B cell (primary cell): ENCODE measurements at regions not wholly inside any gene's neighbourhood (a gene's known extent, or its start where the extent isn't known, plus 50 kb on each side); places are given as distances from the start of the nearest gene placed in this dataset.

Source experiments
- ATAC-seq: fragments of 200-7000 bp; cut with Tn5 transposase; one replicate; pipeline ENCODE4 v1.10.0; 2021; ENCODE audit warnings: low read depth, mild to moderate bottlenecking, moderate number of reproducible peaks, moderate library complexity
- CTCF ChIA-PET: fragments of 350-600 bp; sonication (Branson Sonifier 250); formaldehyde crosslinking; loops from one replicate; lab custom pipeline; 2021; ENCODE audit warnings: antibody characterized with exemption, inconsistent platforms; lab: Charles Lee
- POLR2A ChIA-PET: fragments of 350-600 bp; sonication (Branson Sonifier 250); formaldehyde crosslinking; loops from one replicate; lab custom pipeline; 2021; ENCODE audit warnings: antibody characterized with exemption; lab: Charles Lee
- DNase-seq: peaks from one replicate; pipeline ENCODE4 v3.0.0; 2013
- H2AFZ ChIP-seq: 2 replicates; pipeline ENCODE4 v1.6.1; 2012; ENCODE audit warnings: mild to moderate bottlenecking, low read depth, low read length; ENCODE audit not compliant: insufficient read depth, poor library complexity, severe bottlenecking
- H3K27ac ChIP-seq, 2 donors: 1 replicate in 1 of 2; 2 replicates in 1 of 2; pipeline ENCODE4 v1.5.1; 2012 to 2013; ENCODE audit warnings: low read length in 2 of 2, mild to moderate bottlenecking in 2 of 2, moderate library complexity in 1 of 2
- H3K27me3 ChIP-seq, 4 experiments: fragments of 200-600 bp in 1 of 4; sonication (generic) in 1 of 4; replicated peaks in 1 of 4; 1 replicate in 2 of 4; 2 replicates in 2 of 4; pipeline versions ENCODE4 v1.6.1 to v1.7.0; 2013 to 2016; ENCODE audit warnings: low read length in 3 of 4, mild to moderate bottlenecking in 2 of 4, mixed read lengths in 1 of 4, moderate library complexity in 1 of 4; ENCODE audit not compliant: insufficient read depth in 4 of 4, control insufficient read depth in 3 of 4; ENCODE audit errors: control extremely low read depth in 1 of 4
- H3K36me3 ChIP-seq, 2 experiments: replicated peaks in 1 of 2; 1 replicate in 1 of 2; 2 replicates in 1 of 2; pipeline versions ENCODE4 v1.6.1 to v1.7.1; 2013; ENCODE audit warnings: low read length in 1 of 2; ENCODE audit not compliant: insufficient read depth in 2 of 2, control insufficient read depth in 1 of 2; ENCODE audit errors: control extremely low read depth in 1 of 2, extremely low read depth in 1 of 2
- H3K4me1 ChIP-seq, 2 donors: fragments of 200-600 bp in 1 of 2; sonication (generic) in 1 of 2; 1 replicate in 1 of 2; 2 replicates in 1 of 2; pipeline versions ENCODE4 v1.5.1 to v1.6.1; 2013 to 2017; ENCODE audit warnings: low read length in 2 of 2; ENCODE audit not compliant: control insufficient read depth in 2 of 2, insufficient read depth in 2 of 2
- H3K4me2 ChIP-seq: replicated peaks from 2 replicates; pipeline ENCODE3; 2012; ENCODE audit warnings: mild to moderate bottlenecking, low read depth, low read length; ENCODE audit not compliant: poor library complexity, severe bottlenecking
- H3K4me3 ChIP-seq, 5 experiments: fragments of 200-600 bp in 1 of 5; sonication (generic) in 1 of 5; 1 replicate in 3 of 5; 2 replicates in 2 of 5; pipeline versions ENCODE4 v1.5.1 to v1.7.0; 2011 to 2016; ENCODE audit warnings: low read length in 4 of 5, mild to moderate bottlenecking in 4 of 5, low read depth in 2 of 5, control low read depth in 1 of 5, moderate library complexity in 1 of 5; ENCODE audit not compliant: insufficient read depth in 1 of 5; ENCODE audit errors: control extremely low read depth in 1 of 5, extremely low read depth in 1 of 5
- H3K79me2 ChIP-seq: fragments of 200-600 bp; sonication (generic); one replicate; pipeline ENCODE4 v1.6.0; 2016; ENCODE audit warnings: low read length; ENCODE audit not compliant: control insufficient read depth, insufficient read depth
- H3K9ac ChIP-seq: fragments of 200-600 bp; sonication (generic); 2 replicates; pipeline ENCODE4 v1.6.1; 2017; ENCODE audit warnings: mild to moderate bottlenecking, low read length, moderate library complexity
- H3K9me3 ChIP-seq, 3 donors: one replicate each; pipeline versions ENCODE4 v1.6.1 to v1.7.1; 2013; ENCODE audit warnings: low read length in 2 of 3; ENCODE audit not compliant: control insufficient read depth in 2 of 3, insufficient read depth in 1 of 3; ENCODE audit errors: control extremely low read depth in 1 of 3
- H4K20me1 ChIP-seq: 2 replicates; pipeline ENCODE4 v1.6.0; 2012; ENCODE audit warnings: mild to moderate bottlenecking, low read length; ENCODE audit not compliant: insufficient read depth, control insufficient read depth, poor library complexity, severe bottlenecking
- H3K27ac Mint-ChIP-seq: one replicate; pipeline ENCODE4 v1.8.0; 2021; ENCODE audit warnings: mixed read lengths
- H3K27me3 Mint-ChIP-seq: one replicate; pipeline ENCODE4 v1.8.0; 2021; ENCODE audit warnings: mixed read lengths
- H3K4me1 Mint-ChIP-seq: one replicate; pipeline ENCODE4 v1.8.0; 2021; ENCODE audit warnings: mixed read lengths
- H3K4me3 Mint-ChIP-seq: one replicate; pipeline ENCODE4 v1.8.0; 2021; ENCODE audit warnings: mixed read lengths
- H3K9me3 Mint-ChIP-seq: one replicate; pipeline ENCODE4 v1.8.0; 2022; ENCODE audit warnings: mixed read lengths; ENCODE audit not compliant: insufficient read depth
- CTCF ChIP-seq: fragments of 200-600 bp; IDR thresholded peaks from one replicate; pipeline ENCODE4 v1.8.0; 2022; ENCODE audit warnings: antibody characterized with exemption, mild to moderate bottlenecking
- EZH2 ChIP-seq: IDR thresholded peaks from 2 replicates; pipeline ENCODE4 v1.6.1; 2012; ENCODE audit warnings: borderline replicate concordance, low read depth, mild to moderate bottlenecking, moderate library complexity, low read length; ENCODE audit not compliant: insufficient read depth, poor library complexity, severe bottlenecking
- WGBS: methylation state at CpG from one replicate; pipeline ENCODE4 v1.1.5; 2013; ENCODE audit warnings: missing lambda C conversion rate; ENCODE audit not compliant: insufficient coverage; 5-methylcytosine and 5-hydroxymethylcytosine counted together
- intact Hi-C: fragments of 100-400 bp; cut with micrococcal nuclease; formaldehyde crosslinking; loops from one replicate; pipeline ENCODE4 v1.10.0; 2022

GRCh38 chrX:140091125-140091886, 126.0 kb upstream of the CXorf66 start:
- H3K9me3 Mint-ChIP-seq: no peaks in the 10 kb centered on the region
- H3K4me2 ChIP-seq: peak overlapping the region; percentile 61
- H3K27ac ChIP-seq: no peak overlapping the region
- no peaks in the 10 kb centered on the region for H3K36me3 ChIP-seq
- H3K27me3 Mint-ChIP-seq: peaks cover 8% of the 10 kb centered on the region
- H3K79me2 ChIP-seq: no peaks in the 10 kb centered on the region
- intact Hi-C loops: no loop called here
- WGBS: 3% methylated on average over 70 of the region's 88 CpGs
- peak overlapping the region in 2 of 5 experiments; percentile 14 to 28 for H3K4me3 ChIP-seq
- ATAC-seq: peak; percentile 51
- CTCF ChIA-PET: no interaction called here
- DNase-seq: peak; percentile 22
- peaks cover 0 to 6% (median 0%) of the 10 kb centered on the region in 3 donors for H3K9me3 ChIP-seq
- no peak for TF ChIP-seq EZH2
- TF ChIP-seq CTCF: no peak
- peaks cover 8% of the 10 kb centered on the region in 2 donors for H3K4me1 ChIP-seq
- peak overlapping the region; percentile 44 for H2AFZ ChIP-seq
- H3K4me3 Mint-ChIP-seq: peak overlapping the region; percentile 44
- peaks cover 2% of the 10 kb centered on the region for H3K4me1 Mint-ChIP-seq
- H3K9ac ChIP-seq: no peak overlapping the region
- no peak overlapping the region for H3K27ac Mint-ChIP-seq
- POLR2A ChIA-PET: no interaction called here
- H3K27me3 ChIP-seq: peaks cover 0 to 14% (median 3%) of the 10 kb centered on the region in 4 experiments
- H4K20me1 ChIP-seq: no peaks in the 10 kb centered on the region

- H3K27me3 ChIP-seq: peaks cover 0 to 14% (median 3%) of the 10 kb centered on the region in 4 experiments
- no CpG with 5 or more reads among the region's 15 CpGs for WGBS
- H3K4me3 Mint-ChIP-seq: peak overlapping the region; percentile 7
Measured at GRCh38 chrX:140090800-140091124, 125.4 kb upstream of the CXorf66 start.

More at GRCh38 chrX:140090800-140091124, 125.4 kb upstream of the CXorf66 start:
- TF ChIP-seq EZH2: no peak
- no peak for TF ChIP-seq CTCF
- Histone ChIP-seq H3K9me3 (peaks cover 0 to 6% (median 0%) of the 10 kb centered on the region in 3 donors), H3K27ac (no peak overlapping the region), H3K36me3 (no peaks in the 10 kb centered on the region), H3K4me1 (peaks cover 8% of the 10 kb centered on the region in 2 donors), H3K4me2 (peak overlapping the region; percentile 61), H3K9ac (no peak overlapping the region), H4K20me1 (no peaks in the 10 kb centered on the region), H3K4me3 (peak overlapping the region in 1 of 5 experiments; percentile 26), H3K79me2 (no peaks in the 10 kb centered on the region), H2AFZ (no peak overlapping the region)
- ChIA-PET CTCF (no interaction called here), POLR2A (no interaction called here)
- no peak for DNase-seq
- no peak overlapping the region for H3K27ac Mint-ChIP-seq
- no peak for ATAC-seq
- intact Hi-C loops: no loop called here
- peaks cover 2% of the 10 kb centered on the region for H3K4me1 Mint-ChIP-seq
- peaks cover 8% of the 10 kb centered on the region for H3K27me3 Mint-ChIP-seq
- H3K9me3 Mint-ChIP-seq: no peaks in the 10 kb centered on the region
